Panc1 (cell line): ENCODE measurements at regions not wholly inside any gene's neighbourhood (a gene's known extent, or its start where the extent isn't known, plus 50 kb on each side); places are given as distances from the start of the nearest gene placed in this dataset.

Experiments
- ATAC-seq: fragments of 200-7000 bp; cut with Tn5 transposase; 2 replicates; pipeline ENCODE4 v1.9.1; 2020; ENCODE audit warnings: mild to moderate bottlenecking, moderate library complexity
- BruUV-seq: library from RNA; stranded (reverse); fragments of 400-500 nt; replicated peaks from 2 replicates; lab custom pipeline; 2021; lab: Mats Ljungman, UMichigan
- CTCF ChIA-PET: fragments of 300-600 bp; sonication (Branson Sonifier 250); formaldehyde crosslinking; loops from one replicate; lab custom pipeline; 2022; ENCODE audit warnings: antibody characterized with exemption; lab: Charles Lee
- POLR2A ChIA-PET: fragments of 300-600 bp; sonication (Branson Sonifier 250); formaldehyde crosslinking; loops from one replicate; lab custom pipeline; 2022; ENCODE audit warnings: antibody characterized with exemption; lab: Charles Lee
- DNase-seq: peaks from one replicate; pipeline ENCODE4 v3.0.0-alpha.2; 2010; ENCODE audit warnings: low read depth, low spot score
- H3K27ac ChIP-seq: 2 replicates; pipeline ENCODE4 v1.5.1; 2011; ENCODE audit warnings: mild to moderate bottlenecking, low read length, inconsistent platforms
- H3K27me3 ChIP-seq: fragments of 200-500 bp; sonication (Bioruptor generic); 2 replicates; pipeline ENCODE4 v1.6.0; 2014; ENCODE audit warnings: low read length, inconsistent platforms; ENCODE audit not compliant: control insufficient read depth, insufficient read depth
- H3K36me3 ChIP-seq: fragments of 200-500 bp; sonication (Bioruptor generic); 2 replicates; pipeline ENCODE4 v1.5.1; 2014; ENCODE audit warnings: inconsistent platforms, mild to moderate bottlenecking, low read length, moderate library complexity; ENCODE audit not compliant: control insufficient read depth, insufficient read depth
- H3K4me1 ChIP-seq: 2 replicates; pipeline ENCODE4 v1.5.1; 2011; ENCODE audit warnings: inconsistent platforms, mild to moderate bottlenecking, low read length, moderate library complexity; ENCODE audit not compliant: control insufficient read depth, insufficient read depth
- H3K4me3 ChIP-seq, 2 experiments: 2 replicates each; pipeline ENCODE4 v1.5.1; 2011 to 2012; ENCODE audit warnings: low read depth in 2 of 2, low read length in 2 of 2, mild to moderate bottlenecking in 2 of 2, inconsistent platforms in 1 of 2, moderate library complexity in 1 of 2
- H3K9me3 ChIP-seq: fragments of 200-500 bp; sonication (Bioruptor generic); 2 replicates; pipeline ENCODE4 v1.5.1; 2014; ENCODE audit warnings: low read depth, mild to moderate bottlenecking, inconsistent platforms, low read length, moderate library complexity; ENCODE audit not compliant: control insufficient read depth, insufficient read depth
- POLR2AphosphoS5 ChIP-seq: IDR thresholded peaks from 2 replicates; pipeline ENCODE4 v1.6.1; 2012; ENCODE audit warnings: mild to moderate bottlenecking, low read depth, low read length, moderate library complexity
- SIN3A ChIP-seq: IDR thresholded peaks from 2 replicates; pipeline ENCODE4 v1.6.1; 2012; ENCODE audit warnings: low read depth, mild to moderate bottlenecking, low read length, moderate library complexity, borderline replicate concordance; ENCODE audit not compliant: insufficient read depth
- TCF7L2 ChIP-seq: IDR thresholded peaks from 2 replicates; pipeline ENCODE4 v1.6.1; 2011; ENCODE audit warnings: mild to moderate bottlenecking, low read depth, low read length, inconsistent platforms
- in situ Hi-C: cut with HindIII; loops from 2 replicates; pipeline ENCODE4 v1.10.0; 2016; ENCODE audit warnings: low sequenced_read_pairs, low pct_unique_long_range_greater_than_20kb
- intact Hi-C: fragments of 100-400 bp; cut with micrococcal nuclease; formaldehyde crosslinking; loops from one replicate; pipeline ENCODE4 v1.10.0; 2022; ENCODE audit not compliant: unreplicated experiment
- TF ChIP-seq, protein P1 (sequence below): fragments of 450-650 bp; IDR thresholded peaks from 2 replicates; pipeline ENCODE4 v1.5.1; 2017; ENCODE audit warnings: mild to moderate bottlenecking
- TF ChIP-seq, protein P2 (sequence below), 2 experiments: IDR thresholded peaks; 2 replicates each; pipeline ENCODE4 v1.6.1; 2011 to 2012; ENCODE audit warnings: low read depth in 2 of 2, control low read depth in 1 of 2, low read length in 1 of 2, mild to moderate bottlenecking in 1 of 2, moderate library complexity in 1 of 2; ENCODE audit not compliant: insufficient read depth in 1 of 2

DNA sequence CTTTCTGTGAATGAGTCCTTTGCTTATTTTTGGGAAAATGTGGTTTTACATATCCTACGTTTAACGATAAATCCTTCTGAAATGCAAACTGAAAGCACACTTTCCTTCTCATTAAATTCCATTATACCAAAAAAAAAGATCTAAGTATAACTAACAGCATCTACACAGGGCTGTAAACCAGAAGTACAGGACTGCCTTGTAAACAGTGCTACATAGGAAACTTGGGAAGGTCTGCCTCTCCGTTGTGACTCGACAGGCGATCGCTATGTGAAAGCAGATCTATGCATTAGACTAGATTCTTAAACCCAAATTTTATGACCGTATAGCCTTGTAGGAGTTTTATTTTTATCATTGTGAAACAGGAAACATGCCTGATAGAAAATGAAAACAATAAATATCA, 690.5 kb downstream of the ARHGAP15 start:
- ChIA-PET CTCF (no interaction called here), POLR2A (no interaction called here)
- DNase-seq (no peak), ATAC-seq (no peak)
- in situ Hi-C loops (no loop called here), intact Hi-C loops (no loop called here)
- Histone ChIP-seq H3K4me1 (no peaks in the 10 kb centered on the region), H3K9me3 (no peaks in the 10 kb centered on the region), H3K27ac (no peak overlapping the region), H3K4me3 (no peak overlapping the region), H3K27me3 (no peaks in the 10 kb centered on the region), H3K36me3 (no peaks in the 10 kb centered on the region)
- BruUV-seq, result no TSS peak
- no peak for TF ChIP-seq TCF7L2
- TF ChIP-seq, protein P1, sequence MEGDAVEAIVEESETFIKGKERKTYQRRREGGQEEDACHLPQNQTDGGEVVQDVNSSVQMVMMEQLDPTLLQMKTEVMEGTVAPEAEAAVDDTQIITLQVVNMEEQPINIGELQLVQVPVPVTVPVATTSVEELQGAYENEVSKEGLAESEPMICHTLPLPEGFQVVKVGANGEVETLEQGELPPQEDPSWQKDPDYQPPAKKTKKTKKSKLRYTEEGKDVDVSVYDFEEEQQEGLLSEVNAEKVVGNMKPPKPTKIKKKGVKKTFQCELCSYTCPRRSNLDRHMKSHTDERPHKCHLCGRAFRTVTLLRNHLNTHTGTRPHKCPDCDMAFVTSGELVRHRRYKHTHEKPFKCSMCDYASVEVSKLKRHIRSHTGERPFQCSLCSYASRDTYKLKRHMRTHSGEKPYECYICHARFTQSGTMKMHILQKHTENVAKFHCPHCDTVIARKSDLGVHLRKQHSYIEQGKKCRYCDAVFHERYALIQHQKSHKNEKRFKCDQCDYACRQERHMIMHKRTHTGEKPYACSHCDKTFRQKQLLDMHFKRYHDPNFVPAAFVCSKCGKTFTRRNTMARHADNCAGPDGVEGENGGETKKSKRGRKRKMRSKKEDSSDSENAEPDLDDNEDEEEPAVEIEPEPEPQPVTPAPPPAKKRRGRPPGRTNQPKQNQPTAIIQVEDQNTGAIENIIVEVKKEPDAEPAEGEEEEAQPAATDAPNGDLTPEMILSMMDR, result no peak
- TF ChIP-seq SIN3A, result no peak

- BruUV-seq, result no TSS peak
- POLR2A ChIA-PET, result interaction anchor here (0.7 kb wide), 1 partner anchor 19 kb away, joined by 7 read pairs; no protein-coding TSS in a partner anchor
- TF ChIP-seq POLR2AphosphoS5, result no peak
- TF ChIP-seq, protein P2, sequence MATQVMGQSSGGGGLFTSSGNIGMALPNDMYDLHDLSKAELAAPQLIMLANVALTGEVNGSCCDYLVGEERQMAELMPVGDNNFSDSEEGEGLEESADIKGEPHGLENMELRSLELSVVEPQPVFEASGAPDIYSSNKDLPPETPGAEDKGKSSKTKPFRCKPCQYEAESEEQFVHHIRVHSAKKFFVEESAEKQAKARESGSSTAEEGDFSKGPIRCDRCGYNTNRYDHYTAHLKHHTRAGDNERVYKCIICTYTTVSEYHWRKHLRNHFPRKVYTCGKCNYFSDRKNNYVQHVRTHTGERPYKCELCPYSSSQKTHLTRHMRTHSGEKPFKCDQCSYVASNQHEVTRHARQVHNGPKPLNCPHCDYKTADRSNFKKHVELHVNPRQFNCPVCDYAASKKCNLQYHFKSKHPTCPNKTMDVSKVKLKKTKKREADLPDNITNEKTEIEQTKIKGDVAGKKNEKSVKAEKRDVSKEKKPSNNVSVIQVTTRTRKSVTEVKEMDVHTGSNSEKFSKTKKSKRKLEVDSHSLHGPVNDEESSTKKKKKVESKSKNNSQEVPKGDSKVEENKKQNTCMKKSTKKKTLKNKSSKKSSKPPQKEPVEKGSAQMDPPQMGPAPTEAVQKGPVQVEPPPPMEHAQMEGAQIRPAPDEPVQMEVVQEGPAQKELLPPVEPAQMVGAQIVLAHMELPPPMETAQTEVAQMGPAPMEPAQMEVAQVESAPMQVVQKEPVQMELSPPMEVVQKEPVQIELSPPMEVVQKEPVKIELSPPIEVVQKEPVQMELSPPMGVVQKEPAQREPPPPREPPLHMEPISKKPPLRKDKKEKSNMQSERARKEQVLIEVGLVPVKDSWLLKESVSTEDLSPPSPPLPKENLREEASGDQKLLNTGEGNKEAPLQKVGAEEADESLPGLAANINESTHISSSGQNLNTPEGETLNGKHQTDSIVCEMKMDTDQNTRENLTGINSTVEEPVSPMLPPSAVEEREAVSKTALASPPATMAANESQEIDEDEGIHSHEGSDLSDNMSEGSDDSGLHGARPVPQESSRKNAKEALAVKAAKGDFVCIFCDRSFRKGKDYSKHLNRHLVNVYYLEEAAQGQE (IDR thresholded peaks at IDR 0.05; ENCODE audit: insufficient read depth in 1 of 2, low read depth in 2 of 2, low read length in 1 of 2), result no peak
- TF ChIP-seq, protein P1, result no peak
- TF ChIP-seq SIN3A, result no peak
- TF ChIP-seq TCF7L2, result no peak
- Histone ChIP-seq H3K27ac (no peak overlapping the region), H3K4me1 (no peaks in the 10 kb centered on the region), H3K36me3 (no peaks in the 10 kb centered on the region), H3K9me3 (no peaks in the 10 kb centered on the region), H3K4me3 (no peak overlapping the region), H3K27me3 (no peaks in the 10 kb centered on the region)
- DNase-seq (no peak), ATAC-seq (no peak)
- intact Hi-C loops, result no loop called here
- CTCF ChIA-PET, result no interaction called here
- in situ Hi-C loops, result no loop called here
Measured at GRCh38 chr2:143819190-143819735, 690.0 kb downstream of the ARHGAP15 start.
